B cell (primary cell): ENCODE measurements at regions not wholly inside any gene's neighbourhood (a gene's known extent, or its start where the extent isn't known, plus 50 kb on each side); places are given as distances from the start of the nearest gene placed in this dataset.

Source experiments
- ATAC-seq: fragments of 200-7000 bp; cut with Tn5 transposase; one replicate; pipeline ENCODE4 v1.10.0; 2021; ENCODE audit warnings: low read depth, mild to moderate bottlenecking, moderate number of reproducible peaks, moderate library complexity
- CTCF ChIA-PET: fragments of 350-600 bp; sonication (Branson Sonifier 250); formaldehyde crosslinking; loops from one replicate; lab custom pipeline; 2021; ENCODE audit warnings: antibody characterized with exemption, inconsistent platforms; lab: Charles Lee
- POLR2A ChIA-PET: fragments of 350-600 bp; sonication (Branson Sonifier 250); formaldehyde crosslinking; loops from one replicate; lab custom pipeline; 2021; ENCODE audit warnings: antibody characterized with exemption; lab: Charles Lee
- DNase-seq: peaks from one replicate; pipeline ENCODE4 v3.0.0; 2013
- H2AFZ ChIP-seq: 2 replicates; pipeline ENCODE4 v1.6.1; 2012; ENCODE audit warnings: mild to moderate bottlenecking, low read depth, low read length; ENCODE audit not compliant: insufficient read depth, poor library complexity, severe bottlenecking
- H3K27ac ChIP-seq, 2 donors: 1 replicate in 1 of 2; 2 replicates in 1 of 2; pipeline ENCODE4 v1.5.1; 2012 to 2013; ENCODE audit warnings: low read length in 2 of 2, mild to moderate bottlenecking in 2 of 2, moderate library complexity in 1 of 2
- H3K27me3 ChIP-seq, 4 experiments: fragments of 200-600 bp in 1 of 4; sonication (generic) in 1 of 4; replicated peaks in 1 of 4; 1 replicate in 2 of 4; 2 replicates in 2 of 4; pipeline versions ENCODE4 v1.6.1 to v1.7.0; 2013 to 2016; ENCODE audit warnings: low read length in 3 of 4, mild to moderate bottlenecking in 2 of 4, mixed read lengths in 1 of 4, moderate library complexity in 1 of 4; ENCODE audit not compliant: insufficient read depth in 4 of 4, control insufficient read depth in 3 of 4; ENCODE audit errors: control extremely low read depth in 1 of 4
- H3K36me3 ChIP-seq, 2 experiments: replicated peaks in 1 of 2; 1 replicate in 1 of 2; 2 replicates in 1 of 2; pipeline versions ENCODE4 v1.6.1 to v1.7.1; 2013; ENCODE audit warnings: low read length in 1 of 2; ENCODE audit not compliant: insufficient read depth in 2 of 2, control insufficient read depth in 1 of 2; ENCODE audit errors: control extremely low read depth in 1 of 2, extremely low read depth in 1 of 2
- H3K4me1 ChIP-seq, 2 donors: fragments of 200-600 bp in 1 of 2; sonication (generic) in 1 of 2; 1 replicate in 1 of 2; 2 replicates in 1 of 2; pipeline versions ENCODE4 v1.5.1 to v1.6.1; 2013 to 2017; ENCODE audit warnings: low read length in 2 of 2; ENCODE audit not compliant: control insufficient read depth in 2 of 2, insufficient read depth in 2 of 2
- H3K4me2 ChIP-seq: replicated peaks from 2 replicates; pipeline ENCODE3; 2012; ENCODE audit warnings: mild to moderate bottlenecking, low read depth, low read length; ENCODE audit not compliant: poor library complexity, severe bottlenecking
- H3K4me3 ChIP-seq, 5 experiments: fragments of 200-600 bp in 1 of 5; sonication (generic) in 1 of 5; 1 replicate in 3 of 5; 2 replicates in 2 of 5; pipeline versions ENCODE4 v1.5.1 to v1.7.0; 2011 to 2016; ENCODE audit warnings: low read length in 4 of 5, mild to moderate bottlenecking in 4 of 5, low read depth in 2 of 5, control low read depth in 1 of 5, moderate library complexity in 1 of 5; ENCODE audit not compliant: insufficient read depth in 1 of 5; ENCODE audit errors: control extremely low read depth in 1 of 5, extremely low read depth in 1 of 5
- H3K79me2 ChIP-seq: fragments of 200-600 bp; sonication (generic); one replicate; pipeline ENCODE4 v1.6.0; 2016; ENCODE audit warnings: low read length; ENCODE audit not compliant: control insufficient read depth, insufficient read depth
- H3K9ac ChIP-seq: fragments of 200-600 bp; sonication (generic); 2 replicates; pipeline ENCODE4 v1.6.1; 2017; ENCODE audit warnings: mild to moderate bottlenecking, low read length, moderate library complexity
- H3K9me3 ChIP-seq, 3 donors: one replicate each; pipeline versions ENCODE4 v1.6.1 to v1.7.1; 2013; ENCODE audit warnings: low read length in 2 of 3; ENCODE audit not compliant: control insufficient read depth in 2 of 3, insufficient read depth in 1 of 3; ENCODE audit errors: control extremely low read depth in 1 of 3
- H4K20me1 ChIP-seq: 2 replicates; pipeline ENCODE4 v1.6.0; 2012; ENCODE audit warnings: mild to moderate bottlenecking, low read length; ENCODE audit not compliant: insufficient read depth, control insufficient read depth, poor library complexity, severe bottlenecking
- H3K27ac Mint-ChIP-seq: one replicate; pipeline ENCODE4 v1.8.0; 2021; ENCODE audit warnings: mixed read lengths
- H3K27me3 Mint-ChIP-seq: one replicate; pipeline ENCODE4 v1.8.0; 2021; ENCODE audit warnings: mixed read lengths
- H3K4me1 Mint-ChIP-seq: one replicate; pipeline ENCODE4 v1.8.0; 2021; ENCODE audit warnings: mixed read lengths
- H3K4me3 Mint-ChIP-seq: one replicate; pipeline ENCODE4 v1.8.0; 2021; ENCODE audit warnings: mixed read lengths
- H3K9me3 Mint-ChIP-seq: one replicate; pipeline ENCODE4 v1.8.0; 2022; ENCODE audit warnings: mixed read lengths; ENCODE audit not compliant: insufficient read depth
- CTCF ChIP-seq: fragments of 200-600 bp; IDR thresholded peaks from one replicate; pipeline ENCODE4 v1.8.0; 2022; ENCODE audit warnings: antibody characterized with exemption, mild to moderate bottlenecking
- EZH2 ChIP-seq: IDR thresholded peaks from 2 replicates; pipeline ENCODE4 v1.6.1; 2012; ENCODE audit warnings: borderline replicate concordance, low read depth, mild to moderate bottlenecking, moderate library complexity, low read length; ENCODE audit not compliant: insufficient read depth, poor library complexity, severe bottlenecking
- WGBS: methylation state at CpG from one replicate; pipeline ENCODE4 v1.1.5; 2013; ENCODE audit warnings: missing lambda C conversion rate; ENCODE audit not compliant: insufficient coverage; 5-methylcytosine and 5-hydroxymethylcytosine counted together
- intact Hi-C: fragments of 100-400 bp; cut with micrococcal nuclease; formaldehyde crosslinking; loops from one replicate; pipeline ENCODE4 v1.10.0; 2022

GRCh38 chr10:84065804-84066601, 73.3 kb upstream of the GHITM start:
- Histone ChIP-seq H2AFZ (no peak overlapping the region), H3K4me3 (no peak overlapping the region), H3K4me1 (no peaks in the 10 kb centered on the region), H3K36me3 (no peaks in the 10 kb centered on the region), H3K79me2 (no peaks in the 10 kb centered on the region), H3K27ac (no peak overlapping the region), H3K9me3 (peaks cover 0 to 10% (median 0%) of the 10 kb centered on the region in 3 donors), H4K20me1 (no peaks in the 10 kb centered on the region), H3K4me2 (no peak overlapping the region), H3K9ac (no peak overlapping the region), H3K27me3 (no peaks in the 10 kb centered on the region)
- ATAC-seq (no peak), DNase-seq (no peak)
- ChIA-PET CTCF (no interaction called here), POLR2A (no interaction called here)
- intact Hi-C loops: no loop called here
- WGBS: 84% methylated on average over 5 of the region's 8 CpGs
- Mint-ChIP-seq H3K4me3 (no peak overlapping the region), H3K27me3 (peaks cover 14% of the 10 kb centered on the region), H3K9me3 (peaks cover 3% of the 10 kb centered on the region), H3K4me1 (no peaks in the 10 kb centered on the region), H3K27ac (no peak overlapping the region)
- TF ChIP-seq CTCF (no peak), EZH2 (no peak)

- H3K27ac Mint-ChIP-seq: no peak overlapping the region
- H4K20me1 ChIP-seq: no peaks in the 10 kb centered on the region
- no peaks in the 10 kb centered on the region for H3K4me1 ChIP-seq
- no peaks in the 10 kb centered on the region for H3K79me2 ChIP-seq
- H3K27me3 ChIP-seq: no peaks in the 10 kb centered on the region
- POLR2A ChIA-PET: no interaction called here
- H3K4me2 ChIP-seq: no peak overlapping the region
- H3K4me3 ChIP-seq: no peak overlapping the region
- no CpG with 5 or more reads among the region's 3 CpGs for WGBS
- TF ChIP-seq CTCF: no peak
- TF ChIP-seq EZH2: no peak
- DNase-seq (no peak), ATAC-seq (no peak)
- intact Hi-C loops: no loop called here
- H3K4me3 Mint-ChIP-seq: no peak overlapping the region
- CTCF ChIA-PET: no interaction called here
- no peaks in the 10 kb centered on the region for H3K36me3 ChIP-seq
- peaks cover 4% of the 10 kb centered on the region for H3K27me3 Mint-ChIP-seq
- H3K9ac ChIP-seq: no peak overlapping the region
- no peak overlapping the region for H3K27ac ChIP-seq
- H3K9me3 ChIP-seq: peaks cover 0 to 2% (median 0%) of the 10 kb centered on the region in 3 donors
- no peaks in the 10 kb centered on the region for H3K4me1 Mint-ChIP-seq
- peaks cover 3% of the 10 kb centered on the region for H3K9me3 Mint-ChIP-seq
- no peak overlapping the region for H2AFZ ChIP-seq
These were observed 64.8 kb upstream of the GHITM start for GRCh38 chr10:84074521-84074920.
